ENCODE measurements at regions not wholly inside any gene's neighbourhood (a gene's known extent, or its start where the extent isn't known, plus 50 kb on each side); places are given as distances from the start of the nearest gene placed in this dataset.

DNA sequence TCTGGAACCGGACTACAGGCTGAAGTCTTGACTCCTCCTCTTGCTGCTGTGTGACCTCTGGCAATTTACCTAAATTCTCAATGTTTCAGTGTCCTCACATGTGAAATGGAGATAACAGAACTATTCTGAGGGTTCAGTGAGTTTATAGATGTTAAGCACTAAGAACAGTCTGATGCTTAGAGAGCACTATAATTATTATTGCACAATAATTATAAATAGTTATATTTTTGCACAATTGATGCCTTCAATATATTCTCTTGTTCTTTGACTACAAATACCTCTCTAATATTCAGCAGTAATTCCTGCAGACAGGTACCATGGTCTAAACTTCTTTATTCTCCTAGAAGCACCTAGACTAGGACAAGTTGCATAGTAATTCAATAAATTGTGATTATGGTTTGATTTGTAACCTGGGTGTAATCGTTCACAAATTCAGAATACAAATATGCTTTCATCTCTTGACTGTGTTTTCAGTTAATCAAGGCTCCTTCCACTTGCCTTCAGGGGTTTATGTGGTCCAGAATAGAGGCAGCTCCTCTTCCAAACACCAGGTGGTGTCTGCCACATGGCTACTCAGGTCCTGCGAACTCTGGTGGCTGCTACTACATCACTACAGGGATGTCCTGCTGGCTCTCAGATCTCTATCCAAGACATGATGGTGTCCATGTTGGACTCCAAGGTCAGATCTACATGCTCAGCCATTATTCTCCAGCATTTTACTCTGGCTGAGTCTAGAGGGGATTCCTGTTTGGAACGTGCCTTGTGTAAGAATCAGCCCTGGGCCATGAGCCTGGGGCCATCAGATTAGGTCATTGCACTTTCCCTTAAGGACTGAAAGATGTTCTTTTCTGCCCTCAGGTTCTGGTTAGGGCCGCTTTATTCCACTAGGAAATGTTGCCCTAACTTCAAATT lies 103.4 kb downstream of the QRFPR start:
- DNase-seq: no peak

DNA sequence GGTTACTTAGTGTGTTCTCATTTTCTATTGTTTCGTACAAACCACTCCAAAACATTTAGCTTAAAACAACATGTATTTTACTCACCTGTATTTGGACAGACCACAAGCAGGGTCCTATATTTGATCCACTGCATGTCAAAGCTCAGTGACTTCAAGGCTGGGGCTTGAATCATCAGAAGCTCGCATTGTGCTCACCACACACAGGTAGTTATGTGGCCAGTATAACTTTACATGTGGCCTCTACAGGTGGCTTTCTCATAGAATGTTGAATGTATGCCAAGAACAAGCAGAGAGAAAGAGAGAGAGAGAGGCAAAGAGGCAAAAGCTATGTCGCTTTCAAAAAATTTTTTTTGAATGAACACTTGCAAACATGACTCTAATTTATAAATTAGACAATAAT lies 107.6 kb downstream of the QRFPR start:
- DNase-seq: no peak

DNA sequence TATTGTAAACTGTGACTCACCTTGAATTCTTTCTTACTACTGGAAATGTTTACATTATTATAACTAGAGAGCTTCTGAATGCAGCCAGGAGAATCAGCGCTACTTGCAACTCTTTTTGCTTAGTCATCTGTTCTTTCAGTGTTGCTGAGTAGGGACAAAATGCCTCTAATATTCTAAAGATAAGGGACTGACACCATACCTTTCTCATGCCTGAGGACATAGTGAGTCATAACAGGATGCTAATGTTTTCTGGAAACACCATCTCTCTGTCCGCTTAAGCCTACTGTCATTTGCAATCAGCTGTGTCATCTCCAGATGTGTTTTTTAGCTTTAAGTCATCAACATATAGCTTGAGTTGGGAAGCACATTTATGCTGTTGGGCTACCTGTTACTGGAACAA lies 108.3 kb downstream of the QRFPR start:
- DNase-seq: peak; percentile 73

DNA sequence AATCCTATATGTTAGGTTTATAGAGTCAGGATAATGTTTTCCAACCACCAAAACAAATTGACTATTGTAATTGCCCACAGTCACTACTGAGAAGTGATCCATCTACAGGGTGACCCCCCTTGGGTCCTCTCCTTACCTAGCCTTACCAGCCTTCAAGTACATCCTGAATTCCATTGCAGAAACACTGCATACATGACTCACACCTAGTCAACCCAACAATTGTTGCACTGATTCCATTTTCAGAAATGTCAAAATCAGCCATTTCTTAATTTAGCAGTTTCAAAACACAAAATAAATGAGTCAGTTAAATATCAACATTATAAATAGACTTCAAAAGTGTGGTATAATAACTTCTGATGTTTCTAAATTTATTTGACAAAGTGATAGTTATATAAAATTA lies 106.3 kb upstream of the TNIP3 start:
- peak; percentile 41 for DNase-seq

DNA sequence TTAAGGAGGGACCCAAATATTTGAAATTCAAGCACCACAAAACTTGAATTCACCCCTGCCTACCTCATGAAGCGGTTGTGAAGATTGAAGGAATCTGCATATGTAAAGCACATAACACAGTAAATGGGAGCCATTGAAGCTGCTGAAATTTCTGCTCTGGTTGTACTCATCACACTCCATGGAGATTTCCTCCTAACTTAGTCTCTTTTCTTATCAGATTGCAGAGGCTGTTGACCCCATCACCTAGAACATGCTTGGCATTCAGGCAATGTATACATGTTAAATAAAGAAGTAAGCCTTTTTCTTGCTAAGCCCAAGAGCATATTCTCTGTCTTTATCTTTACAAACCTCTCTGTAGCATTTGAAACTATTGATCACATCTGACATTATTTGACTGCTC lies 104.9 kb upstream of the TNIP3 start:
- no peak for DNase-seq

DNA sequence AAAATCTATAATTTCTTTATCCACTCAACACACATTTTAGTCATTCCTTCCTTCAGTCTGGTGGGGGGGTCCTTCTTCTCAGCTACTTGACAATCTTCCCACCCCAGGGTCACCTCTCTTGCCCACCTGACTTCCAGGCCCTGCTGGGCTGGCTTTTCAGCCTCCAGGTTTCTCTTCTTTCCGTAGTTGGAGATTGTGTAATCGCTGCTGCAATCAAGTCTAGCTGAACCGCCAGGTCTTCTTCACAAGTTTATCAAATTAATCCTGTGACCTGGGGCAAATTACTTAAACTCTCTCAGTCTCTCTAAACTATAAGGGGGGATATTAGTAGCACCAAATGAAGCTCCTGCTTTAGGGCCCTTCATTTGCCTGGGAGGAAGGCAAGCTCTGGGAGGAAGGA lies 102.9 kb upstream of the TNIP3 start:
- DNase-seq: no peak

DNA sequence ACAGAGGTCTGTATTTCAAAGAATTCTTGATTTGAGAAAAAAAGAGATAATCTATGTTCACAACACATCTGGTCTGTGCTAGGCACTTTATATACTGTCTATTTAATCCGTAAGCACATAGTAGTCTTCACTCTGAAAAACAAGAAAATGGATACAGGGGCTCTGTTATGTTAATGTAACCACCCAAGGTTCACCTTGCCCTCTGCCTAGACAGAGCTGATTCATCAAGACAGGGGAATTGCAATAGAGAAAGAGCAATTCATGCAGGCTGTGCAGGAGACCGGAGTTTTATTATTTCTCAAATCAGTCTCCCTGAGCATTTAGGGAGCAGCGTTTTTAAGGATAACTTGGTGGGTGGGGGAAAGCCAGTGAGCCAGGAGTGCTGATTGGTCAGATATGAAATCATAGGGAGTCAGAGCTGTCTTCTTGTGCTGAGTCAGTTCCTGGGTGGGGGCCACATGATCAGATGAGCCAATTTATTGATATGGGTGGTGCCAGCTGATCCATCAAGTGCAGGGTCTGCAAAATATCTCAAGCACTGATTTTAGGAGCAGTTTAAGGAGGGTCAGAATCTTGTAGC lies 92.9 kb upstream of the TNIP3 start:
- DNase-seq: no peak

DNA sequence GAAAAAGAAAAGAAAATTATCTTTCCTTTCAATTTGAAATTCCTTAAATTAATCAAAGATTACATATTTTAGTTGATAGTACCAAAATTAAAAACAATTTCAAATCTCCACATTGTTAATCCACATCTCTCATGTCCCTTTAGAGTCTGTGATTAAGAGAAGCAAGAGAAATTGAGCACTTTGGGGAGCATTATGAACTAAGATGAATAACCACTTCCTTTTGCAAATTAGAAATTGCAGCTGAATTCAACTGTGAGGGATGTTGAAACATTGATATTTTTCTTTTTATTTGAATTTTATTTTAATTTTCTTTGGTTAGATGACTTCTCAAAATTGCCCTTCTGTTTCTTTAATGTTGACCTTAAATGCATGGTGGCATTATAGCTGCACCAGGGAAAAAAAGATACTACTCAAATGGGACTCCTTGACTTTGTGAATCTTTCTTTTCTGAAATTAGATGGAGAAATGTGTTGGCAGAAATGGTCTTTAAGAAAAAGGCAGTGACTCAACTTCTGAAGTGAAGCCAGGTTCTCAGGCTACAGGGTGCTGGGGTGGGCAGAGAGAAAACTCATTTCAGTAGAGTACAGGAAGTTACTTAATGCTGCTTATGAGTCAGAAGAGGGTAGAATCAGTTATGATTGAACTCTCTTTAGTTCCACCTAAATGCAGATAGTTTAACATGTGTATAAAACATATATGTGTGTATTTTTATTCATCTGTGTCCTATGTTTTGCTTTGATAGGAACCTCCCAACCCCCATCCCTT lies 92.0 kb upstream of the TNIP3 start:
- peak; percentile 87 for DNase-seq

DNA sequence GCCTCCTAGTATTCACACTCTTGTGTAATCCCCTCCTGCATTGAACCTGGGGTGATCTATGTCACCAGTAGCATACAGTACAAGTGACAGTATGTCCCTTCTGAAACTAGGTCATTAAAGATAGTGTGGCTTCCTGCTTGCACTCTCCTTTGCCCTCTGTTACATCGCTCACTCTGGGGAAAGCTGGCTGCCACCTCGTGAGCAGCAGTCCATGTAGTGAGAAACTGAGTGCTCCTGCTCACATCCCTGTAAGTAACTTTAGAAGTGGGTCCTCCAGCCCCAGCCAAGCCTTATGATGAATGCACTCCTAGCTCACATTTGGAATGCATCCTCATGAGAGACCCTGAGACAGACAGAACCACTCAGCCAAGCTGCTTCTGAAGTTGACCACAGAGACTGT lies 89.8 kb upstream of the TNIP3 start:
- no peak for DNase-seq

DNA sequence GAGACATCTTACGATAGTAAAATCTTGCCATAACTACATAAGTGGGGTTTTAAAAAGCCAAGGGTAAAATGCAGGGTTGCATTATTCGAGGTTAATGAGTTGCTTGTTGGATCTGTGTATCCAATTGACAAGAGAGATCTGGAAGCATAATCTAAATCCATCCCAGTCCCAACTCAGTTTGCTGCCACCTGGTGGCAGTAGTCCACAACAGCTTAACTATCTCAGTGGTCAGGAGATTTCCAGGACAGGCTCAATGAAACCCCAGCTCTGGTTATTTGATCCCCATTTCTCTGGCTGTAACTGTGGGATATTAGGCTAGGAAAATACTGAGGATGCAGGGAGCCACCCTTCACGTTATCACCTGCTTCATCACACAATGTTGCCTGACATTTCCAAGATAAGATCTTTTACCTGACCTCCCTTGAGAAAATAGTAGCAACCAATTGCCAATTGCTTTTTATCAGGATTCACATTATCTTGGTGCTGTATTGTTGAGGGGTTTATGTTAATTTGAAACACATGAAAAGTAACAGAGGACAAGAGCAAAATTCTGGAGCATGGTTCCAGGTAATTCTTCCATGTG lies 88.2 kb upstream of the TNIP3 start:
- peak; percentile 26 for DNase-seq

DNA sequence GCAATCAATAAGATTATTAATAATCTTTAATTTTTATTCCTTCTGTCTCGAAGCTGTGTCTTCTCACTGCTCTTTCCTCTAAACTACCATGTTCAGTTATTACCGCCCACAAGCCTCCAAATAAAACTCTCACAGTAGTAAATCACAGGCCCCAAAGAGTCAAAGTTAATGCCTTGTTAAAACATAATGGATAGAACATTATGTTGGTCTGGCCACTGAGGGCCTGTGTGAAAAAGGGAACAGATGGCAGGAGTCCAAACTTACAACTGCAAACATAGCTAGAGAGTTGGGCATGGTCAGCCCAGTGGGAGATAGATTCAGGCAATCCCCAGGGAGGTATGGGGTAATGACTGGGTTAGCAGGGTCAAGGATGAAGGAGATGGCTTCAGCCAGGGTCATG lies 84.6 kb upstream of the TNIP3 start:
- no peak for DNase-seq

DNA sequence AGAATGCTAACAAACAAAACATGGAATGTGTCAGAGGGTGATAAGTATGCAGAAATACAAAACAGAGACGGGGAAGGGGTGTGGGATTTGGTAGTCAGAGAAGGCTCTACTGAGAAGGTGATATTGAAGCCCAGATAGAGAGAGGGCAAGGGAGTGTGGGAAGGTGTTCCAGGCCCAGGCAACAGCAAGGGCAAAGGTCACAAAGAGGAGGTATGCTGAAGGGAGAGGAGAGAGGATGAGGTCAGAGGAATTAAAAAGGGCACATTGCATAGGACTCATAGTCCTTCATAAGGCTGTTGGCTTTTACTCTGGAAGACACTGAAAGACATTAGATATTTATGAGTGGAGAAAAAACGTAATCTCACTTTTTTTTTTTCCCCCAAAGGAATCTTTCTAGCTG lies 82.6 kb upstream of the TNIP3 start:
- no peak for DNase-seq

DNA sequence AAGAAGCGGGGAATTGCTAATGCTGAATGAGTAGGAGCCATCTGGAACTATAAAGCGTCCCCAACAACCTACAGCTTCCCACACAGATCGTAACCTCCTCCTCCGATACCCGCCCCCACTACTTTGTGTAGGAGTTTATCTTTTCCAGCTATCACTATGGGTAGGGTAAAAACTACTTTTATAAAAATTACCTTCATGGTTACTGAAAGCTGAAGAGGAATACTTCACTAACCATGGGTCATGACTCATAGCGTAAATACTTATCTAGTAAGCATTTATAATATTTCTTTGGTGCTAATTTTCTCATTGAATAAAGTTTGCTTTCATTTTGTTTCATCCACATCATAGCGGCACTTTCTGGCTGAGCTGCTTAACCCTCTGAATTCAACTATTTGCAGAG lies 79.4 kb upstream of the TNIP3 start:
- no peak for DNase-seq

DNA sequence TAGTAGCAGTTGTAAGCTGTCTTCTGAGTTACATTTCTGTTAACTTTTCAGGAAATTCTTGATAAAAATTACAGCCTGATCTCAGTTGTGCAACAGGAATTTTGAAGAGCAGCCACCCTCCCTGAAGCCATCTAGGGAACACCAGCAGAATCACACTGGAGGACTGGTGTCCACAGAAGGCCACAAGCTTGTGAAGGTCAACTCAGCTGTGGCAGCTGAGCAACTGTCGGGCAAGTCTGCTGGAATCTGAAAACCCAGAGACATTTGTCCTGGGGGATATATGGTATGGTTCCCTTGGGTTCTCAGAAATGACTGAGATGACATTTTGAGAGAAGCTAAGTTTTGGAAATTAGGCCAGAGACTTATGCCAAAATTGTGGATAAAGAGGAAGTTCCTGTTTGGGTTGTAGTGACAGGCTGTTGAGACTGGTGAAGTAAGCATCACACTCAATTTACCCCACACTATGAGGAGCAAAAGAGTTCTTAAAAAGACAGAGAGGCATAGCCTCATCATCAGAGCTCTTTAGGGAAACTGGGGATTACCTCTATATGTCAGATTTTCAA lies 78.1 kb upstream of the TNIP3 start:
- no peak for DNase-seq

DNA sequence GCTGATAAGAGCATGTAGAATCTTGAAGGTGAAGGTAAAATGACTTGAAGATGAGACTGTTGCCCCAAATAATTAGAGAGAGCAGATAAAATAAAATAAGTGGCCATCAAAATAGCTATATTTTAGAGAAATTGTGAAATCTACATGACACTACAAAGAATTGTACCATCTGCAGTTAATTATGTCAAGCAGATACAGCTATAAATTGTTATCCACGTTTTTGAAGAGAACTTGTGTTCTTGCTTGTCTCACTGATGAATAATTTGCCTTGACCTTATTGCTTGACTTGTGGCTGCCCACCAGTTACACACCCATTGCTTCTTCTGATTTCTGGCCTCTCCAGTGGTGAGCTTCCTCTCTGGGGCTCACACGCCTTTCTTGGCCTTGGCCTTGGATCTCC lies 75.8 kb upstream of the TNIP3 start:
- DNase-seq: no peak

DNA sequence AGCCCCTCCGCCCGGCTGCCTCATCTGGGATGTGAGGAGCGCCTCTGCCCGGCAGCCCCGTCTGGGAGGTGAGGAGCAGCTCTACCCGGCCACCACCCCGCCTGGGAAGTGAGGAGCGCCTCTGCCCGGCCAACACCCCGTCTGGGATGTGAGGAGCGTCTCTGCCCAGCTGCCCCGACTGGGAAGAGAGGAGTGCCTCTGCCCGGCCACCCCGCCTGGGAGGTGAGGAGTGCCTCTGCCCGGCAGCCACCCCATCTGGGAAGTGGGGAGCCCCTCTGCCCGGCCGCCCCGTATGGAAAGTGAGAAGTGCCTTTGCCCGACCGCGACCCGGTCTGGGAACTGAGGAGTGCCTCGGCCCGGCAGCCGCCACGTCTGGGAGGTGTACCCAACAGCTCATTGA lies 74.3 kb upstream of the TNIP3 start:
- DNase-seq: no peak

DNA sequence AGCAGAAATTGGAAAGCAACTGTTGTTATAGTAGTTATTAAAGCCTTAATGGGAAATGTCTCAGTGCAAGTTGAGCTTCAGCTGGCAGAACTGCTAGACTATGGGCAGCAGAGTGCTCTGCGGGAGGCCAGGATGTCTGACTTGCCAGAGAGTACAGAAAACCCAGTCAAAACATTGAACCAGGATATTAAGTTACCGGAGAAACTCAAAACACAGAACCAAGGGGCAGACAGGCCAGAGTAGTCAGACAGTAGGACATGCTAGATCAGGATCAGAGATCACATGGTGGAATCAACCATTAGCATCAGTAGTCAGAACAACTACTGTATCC lies 72.9 kb upstream of the TNIP3 start:
- no peak for DNase-seq

DNA sequence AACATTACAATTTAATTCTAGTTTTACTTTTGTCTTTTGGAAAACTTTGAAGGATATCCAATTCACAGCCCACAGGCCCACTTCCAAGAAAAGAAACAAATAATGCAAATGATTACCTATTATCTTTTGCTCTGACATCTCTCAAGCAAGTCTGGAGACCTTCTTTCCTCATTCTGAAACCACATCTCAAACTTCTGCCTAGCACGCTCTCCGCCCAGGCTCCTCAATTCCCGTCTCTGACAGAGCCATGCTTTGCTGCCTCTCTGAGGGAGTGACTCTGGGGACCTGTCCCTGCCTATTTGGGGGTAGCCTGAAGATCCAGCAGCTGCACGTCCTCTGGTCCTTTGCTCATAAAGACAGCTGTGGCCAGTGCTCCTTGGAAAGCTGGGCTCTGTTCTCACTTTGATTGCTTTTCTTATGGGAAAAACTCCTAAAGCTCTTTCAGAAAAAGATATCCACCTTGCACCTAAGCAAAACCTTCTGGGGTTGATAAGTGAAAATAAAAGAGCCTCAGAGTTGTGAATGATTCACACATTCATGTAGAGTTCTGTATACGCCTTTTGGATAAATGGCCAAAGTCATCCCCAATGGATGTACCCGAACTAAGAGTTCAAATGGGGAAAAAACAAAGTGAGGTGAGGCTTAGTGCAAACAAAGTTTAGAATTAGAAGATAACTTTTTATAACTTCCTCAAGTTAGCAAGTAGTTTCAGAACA lies 72.4 kb upstream of the TNIP3 start:
- DNase-seq: no peak

DNA sequence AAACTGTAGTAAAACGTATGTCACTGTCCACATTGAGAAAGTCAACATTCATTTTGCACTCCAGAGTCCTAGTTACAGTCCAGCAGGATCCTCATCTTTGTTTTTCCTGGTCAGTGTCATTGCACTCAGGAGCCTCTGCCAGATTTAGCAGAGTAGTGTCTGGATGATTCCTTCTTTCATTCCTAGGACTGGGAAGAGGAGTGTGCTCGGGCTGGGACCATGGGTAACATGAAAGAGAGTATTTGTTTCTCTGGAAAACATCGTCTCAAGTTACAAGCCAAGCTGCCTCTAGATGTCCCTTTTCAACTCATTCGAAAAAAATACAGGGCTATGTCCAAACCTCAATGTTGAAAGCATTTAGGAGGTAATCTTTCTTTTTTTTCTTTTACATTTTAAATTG lies 69.9 kb upstream of the TNIP3 start:
- no peak for DNase-seq

DNA sequence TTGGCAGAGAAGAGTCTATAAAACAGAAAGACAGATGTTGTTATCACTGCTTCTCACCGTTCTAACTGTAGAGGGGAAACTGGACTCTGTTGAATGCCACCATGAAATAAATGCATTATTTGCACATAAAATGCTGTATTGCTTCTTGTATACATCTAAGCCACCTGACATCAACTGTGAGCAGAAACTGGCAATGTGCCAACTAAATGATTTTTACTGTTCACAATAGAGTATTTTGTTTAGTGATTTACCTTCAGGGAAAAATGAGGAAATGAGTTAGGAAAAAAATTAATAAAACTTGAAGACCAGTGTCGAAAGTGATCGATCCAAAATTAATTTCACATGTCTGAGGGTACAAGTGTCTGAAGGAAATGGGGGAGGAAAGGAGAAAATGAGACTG lies 65.9 kb upstream of the TNIP3 start:
- no peak for DNase-seq

DNA sequence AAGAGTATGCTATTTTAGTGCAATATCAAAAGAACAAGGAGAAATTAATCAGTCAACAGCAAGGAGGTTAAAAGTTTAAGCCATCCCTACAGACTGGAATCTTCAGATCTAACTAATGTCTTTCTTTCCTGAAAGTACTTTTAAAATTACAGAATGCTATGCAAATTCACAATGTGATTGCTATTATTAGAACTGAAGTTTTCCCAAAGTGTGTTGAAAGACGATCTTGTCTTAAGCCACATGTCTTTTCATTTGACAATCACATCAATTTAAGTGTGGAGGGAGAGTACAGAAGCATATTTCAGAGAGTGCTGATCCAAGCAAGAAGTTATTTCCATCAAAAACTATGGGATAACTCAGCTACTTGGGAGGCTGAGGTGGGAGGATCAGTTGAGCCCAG lies 64.7 kb upstream of the TNIP3 start:
- DNase-seq: no peak

DNA sequence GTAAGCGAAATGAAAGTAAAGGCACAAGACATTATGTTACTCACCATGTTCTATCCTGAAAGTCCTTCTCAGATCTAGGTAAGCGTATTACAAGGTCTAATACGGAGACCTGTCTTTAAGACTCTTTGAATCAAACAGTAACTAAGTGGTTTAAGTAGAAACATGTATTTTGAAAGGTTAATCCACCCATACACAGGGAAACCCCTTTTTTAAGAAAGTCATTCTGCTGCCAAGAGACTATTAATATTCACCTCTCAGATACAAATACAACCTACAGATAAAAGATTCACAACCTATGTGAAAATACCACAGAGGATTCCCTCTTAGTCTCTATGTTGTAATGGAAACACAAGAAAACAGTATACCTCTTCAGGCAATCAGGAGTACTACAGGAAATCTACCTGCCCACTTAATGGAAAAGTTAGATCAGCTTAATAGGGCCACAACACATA lies 63.2 kb upstream of the TNIP3 start:
- DNase-seq: no peak

DNA sequence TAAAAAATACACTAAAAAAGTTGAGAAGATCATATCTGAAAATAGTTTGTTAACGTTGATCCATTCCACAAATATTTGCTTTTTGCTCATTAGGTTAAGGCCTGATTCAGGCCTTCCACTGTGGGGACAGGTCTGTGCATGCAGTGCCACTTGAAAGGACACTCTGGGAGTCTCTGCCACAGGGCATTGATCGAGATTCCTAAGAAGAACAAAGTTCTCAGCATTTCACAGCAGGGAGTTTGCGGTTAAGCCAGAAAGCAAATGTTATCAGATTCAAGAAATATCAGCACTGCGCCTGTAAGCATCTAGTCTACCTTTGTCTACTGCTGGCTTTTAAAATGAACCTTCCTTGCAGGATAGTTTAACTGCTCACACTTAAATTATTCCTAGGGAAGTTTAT lies 62.2 kb upstream of the TNIP3 start:
- DNase-seq: no peak

Measured in NCI-H226 (cell line).